ENCODE measurements at regions not wholly inside any gene's neighbourhood (a gene's known extent, or its start where the extent isn't known, plus 50 kb on each side); places are given as distances from the start of the nearest gene placed in this dataset.

GRCh38 chr5:60232036-60232795 lies 338.7 kb upstream of the PDE4D start:
- no peak for FAIRE-seq

DNA sequence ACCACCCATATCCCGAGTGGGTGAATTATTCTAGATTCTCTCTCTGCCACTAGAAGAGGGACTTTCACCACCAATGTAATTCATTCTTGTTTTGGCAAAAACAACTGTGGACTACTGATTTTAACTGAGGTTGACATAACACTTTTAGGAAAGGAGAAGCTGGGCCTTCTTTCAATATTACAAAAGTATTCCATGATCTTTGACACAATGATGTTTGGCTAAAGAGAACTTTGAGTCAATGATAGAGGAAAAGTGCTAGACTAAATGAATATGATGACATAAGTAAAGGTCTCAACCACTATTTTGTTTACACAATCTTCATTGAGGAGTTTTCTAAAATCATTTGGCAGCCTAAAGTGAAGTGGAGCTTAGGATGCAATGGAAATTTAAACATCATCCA lies 336.9 kb upstream of the PDE4D start:
- no peak for FAIRE-seq

DNA sequence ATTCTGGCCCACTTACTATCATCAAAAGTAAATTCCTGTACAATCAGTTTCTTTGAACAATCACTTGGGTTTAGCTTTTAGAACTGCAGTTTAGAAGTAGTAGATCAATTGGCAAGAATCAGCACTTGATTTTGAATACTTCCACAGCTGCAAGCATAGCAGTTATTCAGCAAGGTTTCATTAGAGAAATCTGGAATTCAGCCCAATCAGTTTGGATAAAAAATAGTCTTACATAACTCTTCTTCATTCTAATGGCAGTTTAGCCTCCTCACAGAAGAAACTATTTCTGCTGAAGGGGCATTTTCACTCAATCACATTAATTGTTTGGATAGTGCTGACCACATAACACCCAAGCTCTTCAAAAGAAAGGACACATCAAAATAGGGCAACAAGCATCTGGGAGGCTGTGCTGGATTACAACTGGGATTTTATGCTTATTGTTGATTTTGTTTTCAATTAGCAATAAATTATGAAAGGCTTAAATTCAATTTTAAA lies 336.2 kb upstream of the PDE4D start:
- FAIRE-seq: no peak

DNA sequence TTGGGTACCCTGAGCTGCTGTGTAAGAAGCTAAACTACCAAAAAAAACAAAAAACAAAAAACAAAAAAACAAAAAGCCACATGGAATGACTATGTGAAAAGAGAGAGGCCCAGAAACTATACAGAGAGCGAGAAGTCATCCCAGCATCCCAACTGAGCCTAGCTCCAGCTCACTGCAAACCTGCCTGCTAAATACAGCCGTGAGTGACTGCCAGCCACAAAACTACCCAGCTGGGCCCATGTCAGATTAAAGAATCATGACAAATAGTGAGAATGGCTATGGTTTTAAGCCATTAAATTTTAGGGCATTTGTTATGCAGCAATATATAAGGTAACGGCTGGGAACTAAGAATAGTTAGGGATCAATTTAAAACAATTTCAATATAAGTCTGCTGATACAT lies 335.1 kb upstream of the PDE4D start:
- FAIRE-seq: no peak

GRCh38 chr5:60226128-60226527 lies 332.6 kb upstream of the PDE4D start:
- FAIRE-seq: no peak

DNA sequence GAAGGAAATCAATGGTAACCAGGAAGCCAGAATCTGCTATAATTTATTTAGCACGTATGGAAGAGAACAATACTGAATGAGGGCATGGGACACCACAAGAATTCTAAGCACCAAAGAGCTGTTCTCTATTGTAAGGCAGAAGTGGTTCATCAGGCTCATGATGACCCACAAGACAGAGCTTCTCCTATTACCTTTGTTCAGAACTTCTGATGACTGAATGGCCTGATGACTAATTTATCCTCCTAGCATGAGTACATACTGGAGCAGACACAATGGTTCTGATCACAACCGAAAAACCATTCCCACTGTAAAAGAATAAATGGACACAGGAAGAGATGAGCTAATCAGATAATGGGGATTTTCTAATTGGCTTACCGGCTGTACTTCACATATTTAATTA lies 329.8 kb upstream of the PDE4D start:
- FAIRE-seq: no peak

DNA sequence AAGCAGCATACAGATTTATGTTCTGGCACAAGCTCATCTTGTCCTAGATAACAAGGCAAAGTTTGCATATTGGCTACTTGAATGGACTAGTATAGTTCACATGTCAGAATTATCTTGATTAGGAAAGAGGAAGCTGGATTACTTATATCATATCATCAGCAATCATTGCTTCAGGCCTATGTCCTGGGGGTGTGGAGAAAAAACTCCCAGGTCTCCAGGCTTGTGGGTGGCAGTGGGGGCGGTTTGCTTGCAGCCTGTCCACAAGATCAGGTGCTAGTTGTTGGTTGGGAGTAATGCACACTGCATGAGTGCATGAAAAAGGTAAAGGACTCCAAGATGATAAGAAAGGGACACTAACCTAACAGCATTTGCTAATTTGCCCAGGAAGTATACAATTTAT lies 326.4 kb upstream of the PDE4D start:
- FAIRE-seq: no peak

- FAIRE-seq: no peak
Observed at GRCh38 chr5:60210810-60211209, 317.3 kb upstream of the PDE4D start.

DNA sequence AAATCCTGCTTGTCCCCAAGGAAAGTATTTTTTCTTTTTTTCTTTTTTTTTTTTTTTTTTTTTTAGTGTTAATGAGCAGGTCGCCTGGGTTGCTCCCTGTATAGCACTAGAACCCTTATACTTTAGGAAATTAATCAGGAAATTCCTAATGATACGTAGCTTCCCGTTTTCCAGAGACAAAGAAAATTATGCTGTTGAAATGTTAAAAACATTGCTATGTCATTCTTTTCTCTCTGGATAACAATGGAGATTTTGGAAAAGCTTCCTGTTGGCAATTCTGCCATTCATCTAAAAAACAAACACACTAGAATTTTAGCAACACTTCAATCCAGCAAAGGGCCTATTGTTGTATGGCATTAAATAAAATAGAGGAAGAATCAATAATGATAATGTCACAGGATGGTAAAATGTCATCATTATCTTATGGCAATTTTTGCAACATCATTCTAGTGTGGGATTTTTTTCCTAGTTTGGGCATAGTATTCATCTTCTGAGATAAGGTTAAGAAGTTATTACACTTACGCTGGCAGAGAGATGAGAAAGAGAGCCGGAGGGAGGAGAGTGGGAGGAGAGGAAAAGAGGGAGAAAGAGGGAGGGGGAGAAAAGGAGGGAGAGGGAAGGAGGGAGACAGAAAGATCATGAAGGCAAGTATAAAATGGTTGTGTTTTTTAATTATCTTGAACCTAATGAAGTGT lies 315.8 kb upstream of the PDE4D start:
- FAIRE-seq: no peak

GRCh38 chr5:60208716-60209115 lies 315.2 kb upstream of the PDE4D start:
- FAIRE-seq: no peak

GRCh38 chr5:60207040-60207439 lies 313.5 kb upstream of the PDE4D start:
- FAIRE-seq: no peak

- no peak for FAIRE-seq
Observed at GRCh38 chr5:60206234-60206633, 312.7 kb upstream of the PDE4D start.

GRCh38 chr5:60205071-60205470 lies 311.5 kb upstream of the PDE4D start:
- FAIRE-seq: no peak

GRCh38 chr5:60196385-60197113 lies 303.0 kb upstream of the PDE4D start:
- FAIRE-seq: no peak

DNA sequence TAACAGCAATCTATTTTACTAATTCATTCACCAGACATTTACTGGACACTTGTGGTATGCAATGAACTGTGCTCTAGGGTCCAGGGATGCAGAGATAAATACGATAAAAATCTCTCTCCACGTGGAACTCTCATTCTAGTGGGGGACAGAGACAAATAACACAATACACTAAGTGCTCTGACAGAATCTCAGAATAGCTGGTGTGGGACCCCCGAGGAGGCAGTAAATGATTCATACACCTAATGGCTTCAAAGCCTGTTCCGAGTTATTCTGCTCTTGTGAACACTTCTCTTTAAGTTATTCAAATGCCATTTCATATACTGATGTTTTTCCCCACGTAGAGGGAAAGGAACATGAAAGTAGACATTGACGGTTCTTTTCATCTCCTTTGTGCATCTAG lies 302.0 kb upstream of the PDE4D start:
- FAIRE-seq: no peak

GRCh38 chr5:60195083-60195482 lies 301.6 kb upstream of the PDE4D start:
- no peak for FAIRE-seq

GRCh38 chr5:60185231-60186099 lies 291.9 kb upstream of the PDE4D start:
- no peak for FAIRE-seq

GRCh38 chr5:60184606-60185005 lies 291.1 kb upstream of the PDE4D start:
- no peak for FAIRE-seq

DNA sequence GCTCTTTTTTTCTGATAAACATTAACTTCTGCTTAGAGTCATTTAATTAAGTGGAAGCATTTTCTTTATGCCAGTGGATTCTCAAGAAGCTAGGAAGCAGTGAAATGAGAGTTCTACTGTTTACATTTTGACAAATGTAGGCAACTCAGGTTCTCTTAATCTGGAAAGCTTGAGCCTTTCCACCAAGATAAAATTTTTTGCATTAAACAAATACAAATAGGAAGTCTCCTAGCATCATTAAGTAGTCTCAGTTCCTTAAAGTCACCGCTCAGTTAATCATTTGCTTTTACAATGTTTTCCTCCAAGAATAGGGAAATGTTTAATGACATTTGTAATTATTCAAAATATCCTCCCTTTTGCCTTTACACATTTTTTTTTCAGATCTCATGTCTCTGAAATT lies 290.4 kb upstream of the PDE4D start:
- no peak for FAIRE-seq

DNA sequence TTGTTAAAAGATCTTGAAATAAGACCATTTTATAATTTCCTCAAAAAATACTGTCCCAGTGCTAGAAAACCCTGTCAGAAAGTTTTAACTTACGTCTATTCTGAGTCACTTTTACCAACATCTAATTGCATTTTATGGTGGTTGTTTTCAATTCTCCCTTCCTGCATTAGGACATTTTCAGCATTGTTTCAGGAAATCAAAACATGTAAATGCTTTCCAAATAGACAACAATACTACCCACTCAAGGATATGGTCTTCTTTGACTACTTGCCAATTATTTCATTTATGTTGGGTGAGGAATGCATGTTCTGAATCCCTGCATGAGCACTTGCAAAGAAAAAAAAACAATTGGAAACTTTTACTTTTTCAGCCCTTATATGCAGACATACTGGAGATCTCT lies 284.6 kb upstream of the PDE4D start:
- no peak for FAIRE-seq

DNA sequence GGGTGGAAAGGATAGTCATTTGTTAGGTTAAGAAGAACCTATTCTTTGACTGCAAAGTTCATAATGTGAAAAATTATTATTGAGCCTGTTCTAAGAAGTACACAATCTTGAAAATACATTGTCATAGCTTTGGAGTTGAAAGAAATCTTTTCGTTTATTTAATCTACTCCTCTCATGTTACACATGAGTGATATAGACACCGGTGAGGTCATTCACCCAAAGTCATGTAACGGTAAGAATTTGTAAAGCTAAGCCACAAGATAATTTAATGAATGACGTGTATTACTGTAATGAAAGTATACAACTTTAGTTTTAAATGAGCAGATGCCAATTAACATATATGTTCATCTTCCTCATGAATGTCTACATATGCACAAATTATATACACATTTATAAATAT lies 284.1 kb upstream of the PDE4D start:
- no peak for FAIRE-seq

GRCh38 chr5:60173667-60174066 lies 280.1 kb upstream of the PDE4D start:
- FAIRE-seq: no peak

- no peak for FAIRE-seq
Observed at GRCh38 chr5:60163762-60164161, 270.2 kb upstream of the PDE4D start.
